WI38 (cell line): ENCODE measurements at regions not wholly inside any gene's neighbourhood (a gene's known extent, or its start where the extent isn't known, plus 50 kb on each side); places are given as distances from the start of the nearest gene placed in this dataset.
"Not testable (repeated sequence)": the region's sequence is repeated elsewhere in the genome, so short reads cannot be mapped to it uniquely, and the experiment has no call there.

Source experiments
- H3K4me3 ChIP-seq: 2 replicates; pipeline ENCODE4 v1.5.1; 2011; ENCODE audit warnings: low read depth, mild to moderate bottlenecking, control low read depth, low read length
- TF ChIP-seq, protein P1 (sequence below): IDR thresholded peaks from 2 replicates; pipeline ENCODE4 v1.5.1; 2012; ENCODE audit warnings: low read depth, mild to moderate bottlenecking, control low read depth, low read length

DNA sequence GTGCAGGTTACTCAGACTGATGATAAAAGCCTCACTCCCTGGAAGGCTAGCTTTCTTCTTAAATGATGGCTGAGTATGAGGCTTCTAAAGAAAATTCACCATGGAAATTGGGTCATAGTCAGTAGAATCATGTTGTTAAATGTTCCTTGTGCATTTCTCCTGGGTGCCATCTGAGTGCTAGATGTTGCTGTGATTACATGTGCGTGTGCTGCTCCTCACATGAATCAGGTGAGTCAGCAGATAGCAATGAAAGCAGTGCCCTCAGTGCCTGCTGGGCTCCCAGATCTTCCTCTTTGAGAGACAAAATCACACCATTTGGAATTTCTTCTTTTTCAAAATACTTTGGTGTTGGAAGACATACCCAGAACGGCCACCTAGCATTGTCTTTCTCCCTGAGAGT, 331.7 kb downstream of the XPNPEP1 start:
- TF ChIP-seq, protein P1, sequence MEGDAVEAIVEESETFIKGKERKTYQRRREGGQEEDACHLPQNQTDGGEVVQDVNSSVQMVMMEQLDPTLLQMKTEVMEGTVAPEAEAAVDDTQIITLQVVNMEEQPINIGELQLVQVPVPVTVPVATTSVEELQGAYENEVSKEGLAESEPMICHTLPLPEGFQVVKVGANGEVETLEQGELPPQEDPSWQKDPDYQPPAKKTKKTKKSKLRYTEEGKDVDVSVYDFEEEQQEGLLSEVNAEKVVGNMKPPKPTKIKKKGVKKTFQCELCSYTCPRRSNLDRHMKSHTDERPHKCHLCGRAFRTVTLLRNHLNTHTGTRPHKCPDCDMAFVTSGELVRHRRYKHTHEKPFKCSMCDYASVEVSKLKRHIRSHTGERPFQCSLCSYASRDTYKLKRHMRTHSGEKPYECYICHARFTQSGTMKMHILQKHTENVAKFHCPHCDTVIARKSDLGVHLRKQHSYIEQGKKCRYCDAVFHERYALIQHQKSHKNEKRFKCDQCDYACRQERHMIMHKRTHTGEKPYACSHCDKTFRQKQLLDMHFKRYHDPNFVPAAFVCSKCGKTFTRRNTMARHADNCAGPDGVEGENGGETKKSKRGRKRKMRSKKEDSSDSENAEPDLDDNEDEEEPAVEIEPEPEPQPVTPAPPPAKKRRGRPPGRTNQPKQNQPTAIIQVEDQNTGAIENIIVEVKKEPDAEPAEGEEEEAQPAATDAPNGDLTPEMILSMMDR: no peak
- H3K4me3 ChIP-seq: no peak overlapping the region

DNA sequence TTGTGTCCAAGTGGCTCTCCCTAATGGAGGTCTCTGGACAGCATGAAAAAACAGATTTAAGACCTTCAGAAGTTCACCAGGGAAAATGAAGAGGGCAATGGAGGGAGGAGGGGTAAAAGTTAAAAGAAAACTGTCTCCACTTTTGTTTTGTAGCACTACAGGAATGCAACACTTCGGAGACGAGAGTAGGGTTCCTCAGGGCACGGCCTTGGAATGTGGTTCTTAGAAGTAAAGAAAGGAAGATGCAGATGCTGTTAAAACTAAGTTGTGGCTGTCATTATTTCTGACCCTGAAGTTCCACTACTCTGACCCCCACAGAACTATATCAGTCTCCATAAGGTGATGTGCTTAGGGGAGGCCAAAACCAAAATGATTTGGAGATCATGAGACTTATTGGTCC, 335.1 kb downstream of the XPNPEP1 start:
- TF ChIP-seq, protein P1: no peak
- no peak overlapping the region for H3K4me3 ChIP-seq

DNA sequence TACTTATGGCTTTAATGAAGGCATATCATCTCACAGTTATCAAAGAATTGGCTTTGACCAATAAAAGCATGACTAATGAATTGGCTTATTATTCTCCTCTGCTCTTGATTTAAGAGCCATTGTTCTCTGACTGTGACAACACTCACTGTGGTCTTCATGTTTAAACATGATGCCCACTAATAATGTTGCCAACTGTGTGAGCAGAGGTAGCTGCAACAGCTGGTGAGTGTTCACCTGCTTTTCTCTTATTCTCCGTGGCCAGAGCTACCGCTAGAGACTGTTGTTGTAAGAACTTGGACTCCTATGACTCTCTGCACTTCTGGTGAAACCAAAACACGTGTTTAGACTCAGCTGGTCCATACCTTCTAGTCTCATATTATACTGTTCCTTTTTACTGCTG, 335.9 kb downstream of the XPNPEP1 start:
- no peak overlapping the region for H3K4me3 ChIP-seq
- TF ChIP-seq, protein P1: no peak

DNA sequence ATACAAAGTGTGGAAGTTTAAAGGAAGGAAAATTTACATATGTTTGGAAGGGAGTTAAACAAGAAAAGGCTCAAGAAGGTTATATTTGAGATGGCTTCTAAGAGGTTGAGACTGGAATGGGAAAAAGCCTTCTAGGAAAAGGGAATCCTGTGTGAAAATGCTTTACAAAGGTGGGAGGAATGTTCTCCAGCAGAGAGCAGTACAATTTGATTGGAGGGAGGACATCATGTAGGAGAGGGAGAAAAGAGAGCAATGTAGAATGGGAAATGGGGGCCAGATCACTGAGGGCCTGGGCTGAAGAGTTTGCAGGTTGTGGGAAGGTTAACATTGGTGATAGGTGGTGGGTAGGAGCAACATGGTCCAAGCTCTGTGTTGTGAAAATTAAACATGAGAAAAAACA, 366.9 kb downstream of the XPNPEP1 start:
- no peak overlapping the region for H3K4me3 ChIP-seq
- TF ChIP-seq, protein P1: no peak

DNA sequence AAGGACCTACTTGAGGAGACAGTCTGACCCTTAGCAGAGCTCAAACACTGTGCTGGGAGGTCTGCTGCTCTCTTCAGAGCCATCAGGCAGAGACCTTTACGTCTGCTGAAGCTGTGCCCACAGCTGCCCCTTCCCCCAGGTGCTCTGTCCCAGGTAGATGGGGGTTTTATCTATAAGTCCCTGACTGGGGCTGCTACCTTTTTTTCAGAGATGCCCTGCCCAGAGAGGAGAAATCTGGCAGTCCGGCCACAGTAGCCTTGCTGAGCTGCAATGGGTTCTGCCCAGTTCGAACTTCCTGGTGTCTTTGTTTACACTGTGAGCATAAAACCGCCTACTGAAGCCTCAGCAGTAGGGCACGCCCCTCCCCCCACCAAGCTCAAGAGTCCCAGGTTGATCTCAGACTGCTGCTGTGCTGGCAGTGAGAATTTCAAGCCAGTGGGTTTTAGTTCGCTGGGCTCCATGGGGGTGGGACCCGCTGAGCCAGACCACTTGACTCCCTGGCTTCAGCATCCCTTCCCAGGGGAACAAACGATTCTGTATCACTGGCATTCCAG, 381.2 kb downstream of the XPNPEP1 start:
- not testable (repeated sequence) for H3K4me3 ChIP-seq

DNA sequence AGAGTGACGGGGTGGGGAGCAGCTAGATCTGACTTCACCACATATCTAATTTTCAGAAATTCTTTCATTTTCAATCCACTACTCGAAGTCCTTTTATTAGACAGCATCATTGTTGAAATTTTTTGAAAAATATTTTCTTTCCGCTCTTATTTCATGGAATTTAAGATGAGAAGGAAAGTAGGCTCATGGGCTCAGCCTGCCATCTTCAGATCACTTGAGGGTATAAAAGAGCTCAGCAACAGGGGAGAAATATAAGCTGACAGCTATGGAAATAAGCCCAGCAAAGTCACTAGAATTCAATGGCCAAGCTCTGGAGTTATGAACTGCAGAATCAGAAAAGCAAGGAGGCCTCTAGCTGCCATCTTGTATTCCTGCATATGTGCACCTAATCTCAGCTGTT, 389.1 kb downstream of the XPNPEP1 start:
- TF ChIP-seq, protein P1: no peak
- no peak overlapping the region for H3K4me3 ChIP-seq

DNA sequence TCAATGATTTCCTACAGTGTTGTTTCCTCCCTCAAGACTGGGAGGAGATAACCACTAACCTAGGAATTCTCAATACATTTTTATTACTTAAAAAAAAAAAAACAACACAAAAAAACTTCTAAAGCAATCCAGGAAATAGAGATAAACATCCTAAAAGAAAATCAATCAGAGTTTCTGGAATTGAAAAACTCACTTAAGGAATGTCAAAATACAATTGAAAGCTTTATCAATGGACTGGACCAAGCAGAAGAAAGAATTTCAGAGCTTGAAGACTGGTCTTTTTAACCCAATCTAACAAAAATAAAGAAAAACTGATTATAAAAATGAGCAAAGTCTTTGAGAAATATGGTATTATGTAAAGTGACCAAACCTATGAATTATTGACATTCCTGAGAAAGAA, 394.1 kb downstream of the XPNPEP1 start:
- TF ChIP-seq, protein P1: no peak
- H3K4me3 ChIP-seq: no peak overlapping the region

DNA sequence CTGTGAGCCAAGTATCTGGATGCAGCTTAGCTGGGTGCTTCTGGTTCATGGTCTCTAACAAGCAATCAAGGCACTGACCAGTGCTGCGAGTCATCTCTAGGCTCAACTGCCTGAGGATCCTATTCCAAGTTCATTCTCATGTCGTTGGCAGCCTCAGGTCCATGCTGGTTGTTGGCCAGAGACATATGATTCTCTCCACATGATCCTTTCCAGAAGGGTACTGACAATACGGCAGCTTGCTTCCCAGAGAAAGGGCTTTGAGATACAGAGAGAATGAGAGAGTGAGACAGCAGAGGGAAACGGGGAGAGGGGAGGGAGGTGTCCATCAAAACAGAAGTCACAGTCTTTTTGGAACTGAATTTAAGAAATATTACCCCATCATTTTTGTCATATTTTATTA, 405.6 kb downstream of the XPNPEP1 start:
- TF ChIP-seq, protein P1: no peak
- no peak overlapping the region for H3K4me3 ChIP-seq
